Transverse colon (tissue), 4 donors: ENCODE measurements at regions not wholly inside any gene's neighbourhood (a gene's known extent, or its start where the extent isn't known, plus 50 kb on each side); places are given as distances from the start of the nearest gene placed in this dataset.

Experiments used
- DNase-seq: peaks from one replicate; pipeline ENCODE4 v3.0.0-alpha.2; 2019
- H3K27ac ChIP-seq, 4 donors: fragments of 200-600 bp; sonication (generic); 2 replicates each; pipeline ENCODE4 v1.5.1; 2016 to 2018; ENCODE audit warnings: inconsistent platforms in 4 of 4
- H3K27me3 ChIP-seq: fragments of 200-600 bp; sonication (generic); 2 replicates; pipeline ENCODE4 v1.5.1; 2017; ENCODE audit warnings: inconsistent platforms
- H3K36me3 ChIP-seq, 4 donors: fragments of 200-600 bp; sonication (generic); 2 replicates each; pipeline ENCODE4 v1.5.1; 2017 to 2019; ENCODE audit warnings: inconsistent platforms in 4 of 4
- H3K4me1 ChIP-seq, 4 donors: fragments of 200-600 bp; sonication (generic); 2 replicates each; pipeline ENCODE4 v1.5.1; 2017 to 2020; ENCODE audit warnings: inconsistent platforms in 4 of 4
- H3K4me3 ChIP-seq, 4 donors: fragments of 200-600 bp; sonication (generic); 1 replicate in 1 of 4; 2 replicates in 3 of 4; pipeline versions ENCODE4 v1.5.1 to v1.6.1; 2017 to 2019; ENCODE audit warnings: inconsistent platforms in 4 of 4
- H3K9me3 ChIP-seq, 2 donors: fragments of 200-600 bp; sonication (generic); 2 replicates each; pipeline ENCODE4 v1.5.1; 2017 to 2019; ENCODE audit warnings: inconsistent platforms in 2 of 2
- CTCF ChIP-seq, 5 experiments: fragments of 200-600 bp in 3 of 5; fragments of 450-650 bp in 2 of 5; sonication (generic) in 3 of 5; IDR thresholded peaks; 1 replicate in 2 of 5; 2 replicates in 3 of 5; pipeline ENCODE4 v1.5.1; 2016 to 2017; ENCODE audit warnings: antibody characterized with exemption in 5 of 5, inconsistent platforms in 3 of 5, mild to moderate bottlenecking in 2 of 5, moderate library complexity in 1 of 5
- EP300 ChIP-seq: sonication (generic); formaldehyde crosslinking; IDR thresholded peaks from one replicate; pipeline ENCODE4 v1.6.1; 2017; ENCODE audit warnings: antibody characterized with exemption, low read depth
- POLR2A ChIP-seq: fragments of 450-650 bp; IDR thresholded peaks from one replicate; pipeline ENCODE4 v1.6.1; 2016; ENCODE audit warnings: antibody characterized with exemption, mild to moderate bottlenecking, moderate library complexity
- POLR2AphosphoS5 ChIP-seq, 3 donors: sonication (generic); formaldehyde crosslinking; IDR thresholded peaks; one replicate each; pipeline ENCODE4 v1.6.1; 2016; ENCODE audit warnings: antibody characterized with exemption in 3 of 3
- WGBS, 2 donors: methylation state at CpG; one replicate each; pipeline ENCODE4 v1.1.5; 2018; ENCODE audit warnings: low coverage in 1 of 2; 5-methylcytosine and 5-hydroxymethylcytosine counted together
- in situ Hi-C, 4 donors: fragments of 200-750 bp; cut with MboI; loops; one replicate each; pipeline versions ENCODE4 v1.15.0 to v1.15.1; 2017; ENCODE audit warnings: low sequenced_read_pairs in 3 of 4, low pct_ligation_motif_present in 1 of 4, low pct_unique_long_range_greater_than_20kb in 1 of 4
- intact Hi-C: fragments of 100-400 bp; cut with DNase I; formaldehyde crosslinking; loops from one replicate; pipeline ENCODE4 v1.15.1; 2023; ENCODE audit warnings: low total_unique reads

GRCh38 chr5:174359071-174359470, 313.6 kb downstream of the NSG2 start:
- no peaks in the 10 kb centered on the region for H3K4me1 ChIP-seq
- H3K36me3 ChIP-seq = no peaks in the 10 kb centered on the region
- intact Hi-C loops (no loop called here), in situ Hi-C loops (no loop called here)
- no peak for TF ChIP-seq CTCF (IDR thresholded peaks at IDR 0.05)
- H3K4me3 ChIP-seq = no peak overlapping the region
- 53 to 59% methylated on average over 4 of the region's 4 CpGs for WGBS, 2 donors
- no peaks in the 10 kb centered on the region for H3K27me3 ChIP-seq
- H3K27ac ChIP-seq = no peak overlapping the region
- H3K9me3 ChIP-seq = peaks cover 4 to 6% of the 10 kb centered on the region in 2 donors
- no peak for DNase-seq

GRCh38 chr5:174362514-174362913, 317.0 kb downstream of the NSG2 start:
- intact Hi-C loops (no loop called here), in situ Hi-C loops (no loop called here)
- H3K27ac ChIP-seq = no peak overlapping the region
- H3K27me3 ChIP-seq = no peaks in the 10 kb centered on the region
- no peak overlapping the region for H3K4me3 ChIP-seq
- 92% methylated on average over 2 of the region's 2 CpGs for WGBS, 2 donors
- no peak for DNase-seq
- no peaks in the 10 kb centered on the region for H3K4me1 ChIP-seq
- TF ChIP-seq POLR2AphosphoS5 (IDR thresholded peaks at IDR 0.05) = no peak
- no peak for TF ChIP-seq EP300
- TF ChIP-seq CTCF (IDR thresholded peaks at IDR 0.05) = no peak
- no peak for TF ChIP-seq POLR2A
- no peaks in the 10 kb centered on the region for H3K36me3 ChIP-seq
- peaks cover 4 to 6% of the 10 kb centered on the region in 2 donors for H3K9me3 ChIP-seq

- Histone ChIP-seq H3K4me1 (no peaks in the 10 kb centered on the region), H3K27ac (no peak overlapping the region), H3K36me3 (no peaks in the 10 kb centered on the region), H3K9me3 (peaks cover 4 to 6% of the 10 kb centered on the region in 2 donors), H3K27me3 (no peaks in the 10 kb centered on the region), H3K4me3 (no peak overlapping the region)
- intact Hi-C loops (no loop called here), in situ Hi-C loops (no loop called here)
- no peak for DNase-seq
- TF ChIP-seq POLR2AphosphoS5 (IDR thresholded peaks at IDR 0.05) (no peak), CTCF (IDR thresholded peaks at IDR 0.05) (no peak), POLR2A (no peak), EP300 (no peak)
These were observed 318.4 kb downstream of the NSG2 start for GRCh38 chr5:174363934-174364333.

- Histone ChIP-seq H3K27ac (no peak overlapping the region), H3K4me1 (no peaks in the 10 kb centered on the region), H3K36me3 (no peaks in the 10 kb centered on the region), H3K9me3 (peaks cover 4 to 6% of the 10 kb centered on the region in 2 donors), H3K27me3 (no peaks in the 10 kb centered on the region), H3K4me3 (no peak overlapping the region)
- intact Hi-C loops = no loop called here
- WGBS, 2 donors = 67 to 80% methylated on average over 1 to 2 of the region's 2 CpGs
- TF ChIP-seq EP300 = no peak
- no peak for TF ChIP-seq CTCF (IDR thresholded peaks at IDR 0.05)
- no peak for TF ChIP-seq POLR2A
- TF ChIP-seq POLR2AphosphoS5 (IDR thresholded peaks at IDR 0.05) = no peak
- in situ Hi-C loops = no loop called here
- no peak for DNase-seq
These were observed 319.2 kb downstream of the NSG2 start for GRCh38 chr5:174364676-174365075.
